SK-N-SH treated with all-trans-retinoic acid at 6 μM for 48 hours (cell line): ENCODE measurements at regions not wholly inside any gene's neighbourhood (a gene's known extent, or its start where the extent isn't known, plus 50 kb on each side); places are given as distances from the start of the nearest gene placed in this dataset.

Source experiments
- ATAC-seq: fragments of 200-7000 bp; cut with Tn5 transposase; 3 replicates; pipeline ENCODE4 v1.9.1; 2020; ENCODE audit warnings: mild to moderate bottlenecking, moderate library complexity
- ARNTL ChIP-seq: fragments of 450-650 bp; formaldehyde crosslinking; IDR thresholded peaks from 2 replicates; pipeline ENCODE4 v1.5.0; 2020; ENCODE audit warnings: low read depth, mild to moderate bottlenecking, moderate library complexity, borderline replicate concordance
- BACH2 ChIP-seq: fragments of 250-450 bp; sonication (Bioruptor Pico); IDR thresholded peaks from 2 replicates; pipeline ENCODE4 v1.9.0; 2021; ENCODE audit warnings: mild to moderate bottlenecking, borderline replicate concordance
- CREB5 ChIP-seq: fragments of 250-450 bp; sonication (Bioruptor Pico); IDR thresholded peaks from 2 replicates; pipeline ENCODE4 v1.5.1; 2020; ENCODE audit warnings: low read depth, mild to moderate bottlenecking, moderate library complexity
- CSDC2 ChIP-seq: fragments of 250-450 bp; sonication (Bioruptor Pico); IDR thresholded peaks from 2 replicates; pipeline ENCODE4 v1.5.0; 2020; ENCODE audit warnings: mild to moderate bottlenecking, moderate library complexity
- CSRNP3 ChIP-seq: fragments of 250-450 bp; sonication (Bioruptor Pico); IDR thresholded peaks from 2 replicates; pipeline ENCODE4 v1.5.1; 2021; ENCODE audit warnings: mild to moderate bottlenecking, moderate library complexity
- ESRRG ChIP-seq: fragments of 250-450 bp; sonication (Bioruptor Pico); IDR thresholded peaks from 2 replicates; pipeline ENCODE4 v1.6.1; 2021; ENCODE audit warnings: mild to moderate bottlenecking
- GLIS3 ChIP-seq: fragments of 250-450 bp; sonication (Bioruptor Pico); IDR thresholded peaks from 2 replicates; pipeline ENCODE4 v1.5.0; 2020; ENCODE audit warnings: mild to moderate bottlenecking, moderate library complexity
- ISL1 ChIP-seq: fragments of 250-450 bp; sonication (Bioruptor Pico); IDR thresholded peaks from 2 replicates; pipeline ENCODE4 v2.1.2; 2022; ENCODE audit warnings: mild to moderate bottlenecking, moderate library complexity
- POU6F1 ChIP-seq: fragments of 250-450 bp; sonication (Bioruptor Pico); IDR thresholded peaks from 2 replicates; pipeline ENCODE4 v1.8.0; 2021; ENCODE audit warnings: low read depth, mild to moderate bottlenecking, moderate library complexity, borderline replicate concordance
- PPARA ChIP-seq: fragments of 250-450 bp; sonication (Bioruptor Pico); IDR thresholded peaks from 2 replicates; pipeline ENCODE4 v1.5.0; 2020; ENCODE audit warnings: mild to moderate bottlenecking, borderline replicate concordance
- RARB ChIP-seq: fragments of 250-450 bp; sonication (Bioruptor Pico); IDR thresholded peaks from 2 replicates; pipeline ENCODE4 v1.8.0; 2021; ENCODE audit warnings: mild to moderate bottlenecking, moderate library complexity
- SNAI2 ChIP-seq: fragments of 250-450 bp; sonication (Bioruptor Pico); IDR thresholded peaks from 2 replicates; pipeline ENCODE4 v1.5.0; 2020; ENCODE audit warnings: mild to moderate bottlenecking, moderate library complexity
- TCF4 ChIP-seq: fragments of 250-450 bp; sonication (Bioruptor Pico); IDR thresholded peaks from 2 replicates; pipeline ENCODE4 v1.8.0; 2021; ENCODE audit warnings: mild to moderate bottlenecking, moderate library complexity, borderline replicate concordance
- TSHZ2 ChIP-seq: fragments of 250-450 bp; sonication (Bioruptor Pico); IDR thresholded peaks from 2 replicates; pipeline ENCODE4 v1.5.0; 2020; ENCODE audit warnings: mild to moderate bottlenecking, moderate library complexity
- ZC3H10 ChIP-seq: fragments of 250-450 bp; sonication (Bioruptor Pico); IDR thresholded peaks from 2 replicates; pipeline ENCODE4 v1.5.1; 2021; ENCODE audit warnings: mild to moderate bottlenecking, moderate library complexity
- ZFP3 ChIP-seq: fragments of 250-450 bp; sonication (Bioruptor Pico); IDR thresholded peaks from 2 replicates; pipeline ENCODE4 v1.5.0; 2020; ENCODE audit warnings: mild to moderate bottlenecking, moderate library complexity
- ZNF565 ChIP-seq: fragments of 450-650 bp; formaldehyde crosslinking; conservative IDR thresholded peaks from 2 replicates; pipeline ENCODE4 v1.5.0; 2020; ENCODE audit warnings: low read depth, mild to moderate bottlenecking, moderate library complexity
- ZNF8 ChIP-seq: fragments of 450-650 bp; formaldehyde crosslinking; IDR thresholded peaks from 2 replicates; pipeline ENCODE4 v1.5.0; 2020; ENCODE audit warnings: mild to moderate bottlenecking, moderate library complexity

DNA sequence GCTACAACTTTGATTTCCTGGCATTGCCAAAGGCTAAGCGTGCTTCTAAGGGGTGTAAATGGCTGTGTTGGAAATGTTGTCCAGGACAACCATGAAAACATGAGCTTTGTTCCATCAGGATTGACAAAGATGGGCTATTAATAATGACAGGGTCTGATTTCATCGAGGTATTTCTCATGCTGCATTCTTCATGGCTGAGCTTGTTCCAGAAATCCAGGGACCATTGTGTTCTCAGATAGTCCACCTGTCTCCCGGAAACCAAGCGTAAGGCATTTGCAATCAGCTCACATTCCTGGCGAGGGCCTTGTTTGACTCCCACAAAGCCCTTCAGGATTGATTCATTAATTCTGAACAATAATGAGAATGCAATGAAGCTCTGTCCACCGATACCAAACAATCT is 111.3 kb downstream of the CD47 start:
- TF ChIP-seq TCF4 (CRISPR knock-in tag) (no peak), ZC3H10 (CRISPR knock-in tag) (no peak), CREB5 (CRISPR knock-in tag) (no peak), ZFP3 (CRISPR knock-in tag) (no peak), TSHZ2 (CRISPR knock-in tag) (no peak), RARB (CRISPR knock-in tag) (no peak), BACH2 (CRISPR knock-in tag) (no peak), SNAI2 (CRISPR knock-in tag) (no peak)
- ATAC-seq, result no peak

DNA sequence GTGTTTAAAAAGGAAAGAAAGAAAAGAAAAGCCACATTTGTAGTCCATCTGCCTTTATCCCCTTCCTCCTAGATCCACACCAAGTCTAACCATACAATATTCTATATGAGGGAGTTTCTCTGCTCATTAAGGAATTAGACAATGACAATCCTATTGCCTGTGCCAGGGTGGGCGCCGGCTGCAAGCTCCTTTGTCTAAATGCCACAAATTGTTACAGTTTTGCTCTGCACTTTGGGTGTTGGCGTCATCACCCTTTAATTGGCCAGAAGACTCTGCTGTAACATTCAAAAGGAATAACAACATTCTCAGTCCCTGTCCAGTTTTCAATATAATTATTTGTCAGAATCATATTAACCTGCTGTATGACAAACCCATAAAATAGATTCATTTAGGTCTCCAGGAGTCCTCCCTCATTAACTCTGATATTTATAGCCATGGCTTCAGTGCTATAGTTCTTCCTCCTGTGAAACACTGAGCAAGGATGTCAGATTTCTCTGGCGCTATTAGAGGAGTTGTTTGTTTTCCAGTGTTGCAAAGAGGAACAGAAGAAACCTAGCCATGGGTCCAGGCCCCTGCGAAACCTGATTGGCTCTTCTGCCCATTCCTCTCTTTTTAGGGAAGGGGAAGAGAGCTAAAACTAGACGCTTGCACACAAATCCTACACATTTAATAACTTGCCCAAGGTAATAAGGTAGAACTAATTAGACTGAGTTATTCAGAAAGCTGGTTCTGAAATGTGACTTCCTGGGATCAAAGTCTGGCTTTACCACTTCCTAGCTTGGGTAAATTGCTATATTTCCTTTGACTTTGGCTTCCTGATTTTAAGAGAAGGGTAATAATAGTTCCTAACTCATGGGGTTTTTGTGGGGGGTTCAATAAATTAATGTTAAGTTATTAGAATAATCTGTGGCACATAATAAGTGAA is 112.4 kb downstream of the CD47 start:
- no peak for ATAC-seq
- no peak for TF ChIP-seq ZNF8
- no peak for TF ChIP-seq POU6F1 (CRISPR knock-in tag)
- no peak for TF ChIP-seq ZFP3 (CRISPR knock-in tag)
- no peak for TF ChIP-seq GLIS3 (CRISPR knock-in tag)
- no peak for TF ChIP-seq PPARA (CRISPR knock-in tag)
- no peak for TF ChIP-seq SNAI2 (CRISPR knock-in tag)
- TF ChIP-seq CSRNP3 (CRISPR knock-in tag), result no peak
- TF ChIP-seq ZNF565 (CRISPR knock-in tag), result no peak
- no peak for TF ChIP-seq ISL1 (CRISPR knock-in tag)
- TF ChIP-seq BACH2 (CRISPR knock-in tag), result no peak
- TF ChIP-seq ARNTL, result no peak

DNA sequence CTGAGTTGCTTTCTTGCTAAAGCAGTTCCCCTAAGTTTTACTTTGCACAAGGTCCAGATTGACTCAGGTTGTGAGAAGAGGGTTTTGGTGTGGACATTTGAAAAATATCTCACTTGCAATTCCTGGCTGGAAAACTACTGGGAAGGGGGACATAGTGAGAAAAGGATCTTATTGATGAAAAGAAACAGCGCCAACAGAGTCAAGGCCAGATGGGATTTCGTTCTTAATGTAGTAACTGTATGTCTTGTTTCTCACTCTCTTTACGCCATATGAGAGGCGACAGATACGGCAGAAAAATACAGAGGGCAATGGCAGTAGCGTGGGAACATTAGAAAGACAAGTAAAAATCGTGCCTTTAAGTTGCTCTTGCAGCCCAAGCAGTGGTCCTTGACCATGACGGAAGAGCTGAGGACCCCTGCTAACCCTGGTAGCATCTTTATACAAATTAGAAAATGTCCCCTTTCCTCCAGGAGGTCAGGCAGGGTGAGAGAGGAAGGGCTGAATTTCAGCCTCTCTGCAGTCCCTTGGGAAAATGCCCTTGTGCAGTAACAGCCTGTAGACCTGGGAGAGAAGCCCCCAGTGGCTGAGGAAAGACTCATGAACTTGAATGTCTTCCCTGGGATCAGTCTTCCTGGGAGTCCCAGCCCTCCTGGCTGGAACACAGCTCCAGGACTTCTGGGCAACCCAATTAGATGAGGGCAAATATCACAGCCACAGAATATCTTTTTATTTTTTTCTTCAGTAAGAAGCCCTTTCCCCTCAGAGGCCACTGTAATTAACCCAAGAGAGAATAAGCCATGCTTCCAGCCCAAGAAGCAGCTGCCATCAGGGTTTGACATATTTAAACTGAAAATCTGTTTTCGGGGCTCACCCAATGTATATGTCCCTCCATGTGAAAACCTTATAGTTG is 113.4 kb downstream of the CD47 start:
- no peak for TF ChIP-seq ZNF8
- TF ChIP-seq CREB5 (CRISPR knock-in tag), result no peak
- no peak for TF ChIP-seq ZFP3 (CRISPR knock-in tag)
- TF ChIP-seq CSDC2, result no peak
- no peak for TF ChIP-seq ESRRG (CRISPR knock-in tag)
- no peak for TF ChIP-seq PPARA (CRISPR knock-in tag)
- no peak for ATAC-seq
